A673 (cell line): ENCODE measurements at regions not wholly inside any gene's neighbourhood (a gene's known extent, or its start where the extent isn't known, plus 50 kb on each side); places are given as distances from the start of the nearest gene placed in this dataset.
A peak's percentile ranks its signal among the peaks of the same experiment; 100 is the strongest.

Experiments used
- BruUV-seq: library from RNA; stranded (reverse); fragments of 400-500 nt; replicated peaks from 2 replicates; lab custom pipeline; 2021; lab: Mats Ljungman, UMichigan
- CTCF ChIA-PET: fragments of 300-600 bp; sonication (Branson Sonifier 250); formaldehyde crosslinking; loops from one replicate; lab custom pipeline; 2022; ENCODE audit warnings: antibody characterized with exemption; lab: Charles Lee
- POLR2A ChIA-PET: fragments of 300-600 bp; sonication (Branson Sonifier 250); formaldehyde crosslinking; loops from one replicate; lab custom pipeline; 2022; ENCODE audit warnings: antibody characterized with exemption; ENCODE audit not compliant: low non-redundant PET; lab: Charles Lee
- DNase-seq: peaks from one replicate; pipeline ENCODE4 v3.0.0-alpha.2; 2015; ENCODE audit warnings: low spot score
- H3K27ac ChIP-seq: fragments of 200-600 bp; sonication (generic); 2 replicates; pipeline ENCODE4 v1.5.1; 2016; ENCODE audit warnings: mixed run types, low read depth, mild to moderate bottlenecking, mixed read lengths, antibody characterized with exemption, low read length; ENCODE audit not compliant: poor library complexity, severe bottlenecking
- H3K27me3 ChIP-seq: fragments of 200-600 bp; sonication (generic); replicated peaks from 2 replicates; pipeline ENCODE4 v1.6.1; 2017; ENCODE audit warnings: mixed run types, low read depth, mild to moderate bottlenecking, mixed read lengths, antibody characterized with exemption, low read length; ENCODE audit not compliant: insufficient read depth, poor library complexity
- H3K36me3 ChIP-seq: fragments of 200-600 bp; sonication (generic); 2 replicates; pipeline ENCODE4 v1.6.1; 2016; ENCODE audit warnings: mixed run types, mild to moderate bottlenecking, mixed read lengths, antibody characterized with exemption, low read length; ENCODE audit not compliant: insufficient read depth, poor library complexity, severe bottlenecking
- H3K4me1 ChIP-seq: fragments of 200-600 bp; sonication (generic); 2 replicates; pipeline ENCODE4 v1.6.1; 2017; ENCODE audit warnings: mixed run types, mild to moderate bottlenecking, mixed read lengths, antibody characterized with exemption, low read length; ENCODE audit not compliant: insufficient read depth, poor library complexity, severe bottlenecking
- H3K4me3 ChIP-seq: fragments of 200-600 bp; sonication (generic); 2 replicates; pipeline ENCODE4 v1.5.1; 2016; ENCODE audit warnings: low read depth, mixed run types, mild to moderate bottlenecking, mixed read lengths, low read length; ENCODE audit not compliant: poor library complexity, severe bottlenecking
- H3K9me3 ChIP-seq: fragments of 200-600 bp; sonication (generic); 2 replicates; pipeline ENCODE4 v1.6.1; 2016; ENCODE audit warnings: mixed run types, low read depth, mild to moderate bottlenecking, mixed read lengths, antibody characterized with exemption, low read length; ENCODE audit not compliant: poor library complexity, severe bottlenecking
- EZH2 ChIP-seq: fragments of 200-600 bp; sonication (generic); IDR thresholded peaks from 2 replicates; pipeline ENCODE4 v1.6.1; 2017; ENCODE audit warnings: borderline replicate concordance, low read depth, mild to moderate bottlenecking, mixed read lengths, antibody characterized with exemption, low read length; ENCODE audit not compliant: poor library complexity, severe bottlenecking
- intact Hi-C: fragments of 100-400 bp; cut with micrococcal nuclease; formaldehyde crosslinking; loops from one replicate; pipeline ENCODE4 v1.10.0; 2022; ENCODE audit not compliant: unreplicated experiment
- TF ChIP-seq, protein P1 (sequence below): fragments of 300-800, 200-600 bp; sonication (generic); conservative IDR thresholded peaks from 2 replicates; pipeline ENCODE4 v1.5.1; 2017; ENCODE audit warnings: low read depth, mild to moderate bottlenecking, antibody characterized with exemption, low read length, moderate library complexity, mixed read lengths

DNA sequence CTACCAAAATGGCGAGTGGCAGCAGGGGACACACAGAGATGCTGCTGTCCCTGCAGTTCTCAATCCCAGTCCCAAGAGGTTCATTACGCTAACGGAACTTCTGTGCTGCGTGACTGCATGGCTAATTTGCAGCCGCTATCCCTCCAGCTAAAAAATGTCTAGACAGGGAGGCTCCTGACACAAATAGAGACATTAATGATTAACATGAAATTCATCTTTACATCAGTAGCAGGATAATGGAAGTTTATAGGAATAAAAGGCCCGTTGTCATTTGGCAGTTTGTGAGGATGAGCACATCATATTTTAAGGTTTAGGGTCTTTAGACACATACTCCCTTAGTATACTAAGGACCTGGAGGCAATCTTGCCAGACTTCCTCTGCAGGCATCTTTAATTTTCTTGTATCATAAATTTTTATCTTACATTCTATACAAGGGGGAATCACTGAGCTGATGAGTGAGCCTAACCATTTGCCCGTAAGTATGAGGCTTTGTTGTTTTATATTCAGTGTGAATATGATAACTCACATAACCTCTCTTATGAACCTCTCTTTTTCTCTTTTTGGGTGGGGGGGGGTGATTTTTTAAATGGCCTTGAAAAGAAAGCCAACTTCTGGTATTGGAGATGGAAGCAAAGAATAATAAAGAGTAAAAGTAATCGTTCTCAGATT, 99.8 kb upstream of the OR9G4 start:
- peak; percentile 7 for DNase-seq
- Histone ChIP-seq H3K9me3 (no peaks in the 10 kb centered on the region), H3K4me1 (no peaks in the 10 kb centered on the region), H3K36me3 (no peaks in the 10 kb centered on the region), H3K4me3 (no peak overlapping the region), H3K27me3 (peaks cover 40% of the 10 kb centered on the region), H3K27ac (no peak overlapping the region)
- ChIA-PET POLR2A (no interaction called here), CTCF (no interaction called here)
- no peak for TF ChIP-seq EZH2
- TF ChIP-seq, protein P1, sequence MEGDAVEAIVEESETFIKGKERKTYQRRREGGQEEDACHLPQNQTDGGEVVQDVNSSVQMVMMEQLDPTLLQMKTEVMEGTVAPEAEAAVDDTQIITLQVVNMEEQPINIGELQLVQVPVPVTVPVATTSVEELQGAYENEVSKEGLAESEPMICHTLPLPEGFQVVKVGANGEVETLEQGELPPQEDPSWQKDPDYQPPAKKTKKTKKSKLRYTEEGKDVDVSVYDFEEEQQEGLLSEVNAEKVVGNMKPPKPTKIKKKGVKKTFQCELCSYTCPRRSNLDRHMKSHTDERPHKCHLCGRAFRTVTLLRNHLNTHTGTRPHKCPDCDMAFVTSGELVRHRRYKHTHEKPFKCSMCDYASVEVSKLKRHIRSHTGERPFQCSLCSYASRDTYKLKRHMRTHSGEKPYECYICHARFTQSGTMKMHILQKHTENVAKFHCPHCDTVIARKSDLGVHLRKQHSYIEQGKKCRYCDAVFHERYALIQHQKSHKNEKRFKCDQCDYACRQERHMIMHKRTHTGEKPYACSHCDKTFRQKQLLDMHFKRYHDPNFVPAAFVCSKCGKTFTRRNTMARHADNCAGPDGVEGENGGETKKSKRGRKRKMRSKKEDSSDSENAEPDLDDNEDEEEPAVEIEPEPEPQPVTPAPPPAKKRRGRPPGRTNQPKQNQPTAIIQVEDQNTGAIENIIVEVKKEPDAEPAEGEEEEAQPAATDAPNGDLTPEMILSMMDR = no peak
- intact Hi-C loops = no loop called here
- BruUV-seq = no TSS peak

DNA sequence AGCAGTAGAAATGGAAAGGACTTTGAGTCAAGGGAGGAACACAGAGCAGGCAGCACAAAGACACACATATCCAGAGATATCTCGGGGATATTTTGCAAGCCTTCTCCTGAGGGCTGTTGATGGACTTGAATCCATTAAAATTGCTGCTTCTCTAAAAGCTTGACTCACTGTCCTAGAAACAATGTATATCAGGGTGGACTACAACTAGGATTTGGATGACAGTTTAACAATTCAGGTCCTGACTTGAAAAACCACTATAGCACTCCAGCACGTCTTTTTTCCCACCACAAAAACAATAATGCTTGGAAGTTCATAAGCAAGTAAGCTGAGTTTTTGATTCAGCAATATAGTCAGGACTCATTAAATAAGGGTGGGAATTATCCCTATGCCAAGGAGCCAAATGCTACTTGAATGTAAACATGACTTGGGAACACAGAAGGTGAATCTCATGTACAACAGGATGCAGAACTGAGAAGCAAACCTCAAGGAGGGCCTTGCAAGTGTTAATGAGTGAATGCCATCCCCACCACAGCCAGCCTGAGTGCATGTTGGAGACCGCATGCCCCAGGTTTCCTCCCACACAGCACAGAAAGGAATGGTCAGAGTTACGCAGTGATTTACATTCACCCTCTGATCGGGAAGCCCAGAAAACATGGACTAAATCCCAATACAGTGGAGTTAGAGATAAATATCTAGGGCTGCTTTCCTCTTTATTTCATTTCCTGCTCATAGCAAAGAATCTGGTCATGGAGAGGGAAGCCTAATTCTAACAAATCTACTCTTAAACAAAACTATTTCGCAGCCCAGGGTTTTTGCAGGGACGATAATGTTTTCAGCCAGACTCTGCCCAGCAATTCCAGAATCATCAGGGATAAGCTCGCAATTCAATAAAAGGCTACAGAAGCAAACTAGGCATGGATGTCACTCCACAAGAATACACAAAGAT, 98.4 kb upstream of the OR9G4 start:
- ChIA-PET CTCF (no interaction called here), POLR2A (no interaction called here)
- H3K9me3 ChIP-seq = no peaks in the 10 kb centered on the region
- no peak for DNase-seq
- TF ChIP-seq, protein P1 = no peak
- no peak for TF ChIP-seq EZH2
- H3K4me1 ChIP-seq = no peaks in the 10 kb centered on the region
- intact Hi-C loops = no loop called here
- no peak overlapping the region for H3K27ac ChIP-seq
- H3K36me3 ChIP-seq = no peaks in the 10 kb centered on the region
- peaks cover 52% of the 10 kb centered on the region for H3K27me3 ChIP-seq
- H3K4me3 ChIP-seq = no peak overlapping the region
- BruUV-seq = no TSS peak

- H3K36me3 ChIP-seq = no peaks in the 10 kb centered on the region
- ChIA-PET POLR2A (no interaction called here), CTCF (interaction anchor here (1.6 kb wide), 1 partner anchor 404 kb away, joined by 4 read pairs; no protein-coding TSS in a partner anchor)
- no peaks in the 10 kb centered on the region for H3K9me3 ChIP-seq
- no peak overlapping the region for H3K27ac ChIP-seq
- H3K4me3 ChIP-seq = no peak overlapping the region
- TF ChIP-seq, protein P1 = no peak
- TF ChIP-seq EZH2 = no peak
- DNase-seq = no peak
- no peaks in the 10 kb centered on the region for H3K4me1 ChIP-seq
- no TSS peak for BruUV-seq
- intact Hi-C loops = no loop called here
- H3K27me3 ChIP-seq = peaks cover 52% of the 10 kb centered on the region
These were observed 96.7 kb upstream of the OR9G4 start for GRCh38 chr11:56845121-56845732.
